ENCODE measurements at regions not wholly inside any gene's neighbourhood (a gene's known extent, or its start where the extent isn't known, plus 50 kb on each side); places are given as distances from the start of the nearest gene placed in this dataset.

GRCh38 chr5:57537811-57538210 lies 55.2 kb upstream of the ACTBL2 start:
- no peaks in the 10 kb centered on the region for H3K9me3 ChIP-seq (ENCODE audit: control insufficient read depth, low read length)
- H3K27ac ChIP-seq (ENCODE audit: low read depth, low read length, severe bottlenecking) = no peak overlapping the region
- no peaks in the 10 kb centered on the region for H3K36me3 ChIP-seq (ENCODE audit: control insufficient read depth, insufficient read depth, low read length)
- WGBS, 2 experiments (ENCODE audit: insufficient coverage in 2 of 2) = 88 to 100% methylated on average over 2 of the region's 2 CpGs
- no peaks in the 10 kb centered on the region for H3K4me1 ChIP-seq (ENCODE audit: control insufficient read depth, insufficient read depth, low read length, poor library complexity, severe bottlenecking)
- H3K4me3 ChIP-seq (ENCODE audit: extremely low read depth, insufficient read depth, low read length, poor library complexity, severe bottlenecking) = no peak overlapping the region

- 100% methylated on average over 1 of the region's 4 CpGs; no CpG with 5 or more reads in 1 of the 2 experiments for WGBS, 2 experiments (ENCODE audit: insufficient coverage in 2 of 2)
- Histone ChIP-seq H3K36me3 (ENCODE audit: control insufficient read depth, insufficient read depth, low read length) (no peaks in the 10 kb centered on the region), H3K4me1 (ENCODE audit: control insufficient read depth, insufficient read depth, low read length, poor library complexity, severe bottlenecking) (no peaks in the 10 kb centered on the region), H3K4me3 (ENCODE audit: extremely low read depth, insufficient read depth, low read length, poor library complexity, severe bottlenecking) (no peak overlapping the region), H3K9me3 (ENCODE audit: control insufficient read depth, low read length) (no peaks in the 10 kb centered on the region), H3K27ac (ENCODE audit: low read depth, low read length, severe bottlenecking) (no peak overlapping the region)
These were observed 50.2 kb upstream of the ACTBL2 start for GRCh38 chr5:57532513-57533497.

All from mesodermal cell (in vitro differentiated cells).